Skeletal muscle satellite cell (primary cell): ENCODE measurements at regions not wholly inside any gene's neighbourhood (a gene's known extent, or its start where the extent isn't known, plus 50 kb on each side); places are given as distances from the start of the nearest gene placed in this dataset.
"Not testable (repeated sequence)": the region's sequence is repeated elsewhere in the genome, so short reads cannot be mapped to it uniquely, and the experiment has no call there.

Experiments
- H3K27me3 ChIP-seq: 2 replicates; pipeline ENCODE4 v1.7.0; 2013; ENCODE audit warnings: low read length; ENCODE audit not compliant: control insufficient read depth, insufficient read depth
- H3K36me3 ChIP-seq: 2 replicates; pipeline ENCODE4 v1.7.0; 2013; ENCODE audit warnings: mild to moderate bottlenecking, control low read depth, low read length; ENCODE audit not compliant: insufficient read depth
- H3K4me1 ChIP-seq: 2 replicates; pipeline ENCODE4 v1.7.0; 2013; ENCODE audit warnings: low read length; ENCODE audit not compliant: control insufficient read depth, insufficient read depth
- H3K4me2 ChIP-seq: 2 replicates; pipeline ENCODE4 v1.7.0; 2013; ENCODE audit warnings: mild to moderate bottlenecking, low read length
- H3K4me3 ChIP-seq: 2 replicates; pipeline ENCODE4 v1.7.0; 2013; ENCODE audit warnings: low read length
- H3K9ac ChIP-seq: 2 replicates; pipeline ENCODE4 v1.7.0; 2013; ENCODE audit warnings: mild to moderate bottlenecking, low read depth, low read length, moderate library complexity
- H3K9me3 ChIP-seq: replicated peaks from 2 replicates; pipeline ENCODE4 v1.7.0; 2013; ENCODE audit warnings: mild to moderate bottlenecking, control low read depth, low read length

GRCh38 chr3:5585085-5585484 lies 397.6 kb downstream of the EDEM1 start:
- Histone ChIP-seq H3K4me3 (no peak overlapping the region), H3K9me3 (peaks cover 18% of the 10 kb centered on the region), H3K9ac (no peak overlapping the region), H3K27me3 (no peaks in the 10 kb centered on the region), H3K4me2 (no peak overlapping the region), H3K4me1 (no peaks in the 10 kb centered on the region), H3K36me3 (no peaks in the 10 kb centered on the region)

DNA sequence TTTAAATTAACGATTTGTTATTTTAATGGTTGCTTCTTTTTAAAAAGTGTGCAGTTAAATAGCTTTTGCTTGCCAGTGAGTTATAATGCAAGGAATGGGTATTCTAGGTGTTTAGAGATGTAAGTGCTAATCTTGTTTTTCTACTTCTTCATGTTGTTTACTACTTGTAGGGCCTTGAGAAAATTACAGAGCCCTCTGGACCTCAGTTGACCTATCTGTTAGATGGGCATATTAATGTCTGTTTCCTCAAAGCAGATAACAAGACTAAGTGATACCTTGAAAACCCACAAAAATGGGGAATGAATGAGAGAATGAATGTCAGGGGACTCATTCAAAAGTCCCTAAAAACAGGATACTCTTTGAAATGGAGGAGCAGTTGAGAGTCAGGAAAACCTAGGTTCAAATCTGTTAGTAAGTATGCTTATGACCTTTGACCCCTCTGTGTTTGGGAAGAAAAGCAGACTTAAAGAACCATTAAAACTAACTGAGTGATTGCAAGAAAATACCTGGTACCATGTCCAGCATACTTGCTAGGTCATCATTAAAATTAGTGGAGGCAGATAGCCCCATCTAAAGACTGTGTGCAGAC lies 419.5 kb downstream of the EDEM1 start:
- H3K4me2 ChIP-seq: no peak overlapping the region
- H3K4me1 ChIP-seq: no peaks in the 10 kb centered on the region
- no peaks in the 10 kb centered on the region for H3K36me3 ChIP-seq
- no peaks in the 10 kb centered on the region for H3K27me3 ChIP-seq
- no peak overlapping the region for H3K9ac ChIP-seq
- H3K9me3 ChIP-seq: peaks cover 3% of the 10 kb centered on the region
- no peak overlapping the region for H3K4me3 ChIP-seq

DNA sequence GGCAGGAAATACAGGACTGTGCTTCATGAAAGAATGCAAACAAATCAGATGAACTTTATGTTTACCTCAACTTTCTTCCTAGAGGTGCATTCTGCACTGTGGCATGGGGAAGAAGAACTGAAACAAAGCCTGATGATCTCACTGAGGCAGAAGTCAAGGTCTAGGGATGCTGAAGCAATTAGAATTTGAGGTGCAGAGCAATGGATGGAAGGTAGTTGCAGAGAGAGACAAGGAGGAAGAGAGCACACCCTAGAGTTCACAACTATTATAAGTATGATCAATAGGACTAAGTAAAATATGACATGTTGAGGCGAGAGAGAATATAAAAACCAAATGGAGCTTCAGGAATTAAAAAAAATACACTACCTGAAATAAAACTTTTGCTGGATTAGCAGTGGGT lies 420.1 kb downstream of the EDEM1 start:
- no peaks in the 10 kb centered on the region for H3K4me1 ChIP-seq
- H3K27me3 ChIP-seq: no peaks in the 10 kb centered on the region
- H3K36me3 ChIP-seq: no peaks in the 10 kb centered on the region
- no peak overlapping the region for H3K4me2 ChIP-seq
- H3K4me3 ChIP-seq: no peak overlapping the region
- H3K9me3 ChIP-seq: peaks cover 3% of the 10 kb centered on the region
- H3K9ac ChIP-seq: no peak overlapping the region

DNA sequence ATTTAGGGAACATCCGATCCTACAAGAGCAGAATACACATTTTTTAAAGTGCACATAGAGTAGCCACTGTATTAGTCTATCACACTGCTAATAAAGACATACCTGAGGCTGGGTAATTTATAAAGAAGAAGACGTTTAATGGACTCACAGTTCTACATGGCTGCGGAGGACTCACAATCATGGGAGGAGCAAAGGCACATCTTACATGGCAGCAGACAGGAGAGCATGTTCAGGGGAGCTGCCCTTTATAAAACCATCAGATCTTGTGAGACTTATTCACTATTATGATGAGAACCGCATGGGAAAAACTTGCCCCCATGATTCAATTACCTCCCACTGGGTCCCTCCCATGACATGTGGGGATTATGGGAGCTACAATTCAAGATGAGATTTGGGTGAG lies 421.5 kb downstream of the EDEM1 start:
- H3K4me2 ChIP-seq, H3K4me1 ChIP-seq, H3K27me3 ChIP-seq, H3K4me3 ChIP-seq, H3K36me3 ChIP-seq, H3K9me3 ChIP-seq, H3K9ac ChIP-seq: not testable (repeated sequence)

- no peaks in the 10 kb centered on the region for H3K27me3 ChIP-seq
- no peak overlapping the region for H3K9ac ChIP-seq
- H3K9me3 ChIP-seq: no peaks in the 10 kb centered on the region
- H3K4me2 ChIP-seq: no peak overlapping the region
- no peak overlapping the region for H3K4me3 ChIP-seq
- no peaks in the 10 kb centered on the region for H3K4me1 ChIP-seq
- no peaks in the 10 kb centered on the region for H3K36me3 ChIP-seq
Observed at GRCh38 chr3:5613599-5613998, 426.1 kb downstream of the EDEM1 start.

- Histone ChIP-seq H3K4me3 (no peak overlapping the region), H3K9me3 (no peaks in the 10 kb centered on the region), H3K4me1 (no peaks in the 10 kb centered on the region), H3K9ac (no peak overlapping the region), H3K27me3 (no peaks in the 10 kb centered on the region), H3K4me2 (no peak overlapping the region), H3K36me3 (no peaks in the 10 kb centered on the region)
Observed at GRCh38 chr3:5616873-5617272, 429.4 kb downstream of the EDEM1 start.

- H3K36me3 ChIP-seq: no peaks in the 10 kb centered on the region
Observed at GRCh38 chr3:5618170-5618569, 430.7 kb downstream of the EDEM1 start.

DNA sequence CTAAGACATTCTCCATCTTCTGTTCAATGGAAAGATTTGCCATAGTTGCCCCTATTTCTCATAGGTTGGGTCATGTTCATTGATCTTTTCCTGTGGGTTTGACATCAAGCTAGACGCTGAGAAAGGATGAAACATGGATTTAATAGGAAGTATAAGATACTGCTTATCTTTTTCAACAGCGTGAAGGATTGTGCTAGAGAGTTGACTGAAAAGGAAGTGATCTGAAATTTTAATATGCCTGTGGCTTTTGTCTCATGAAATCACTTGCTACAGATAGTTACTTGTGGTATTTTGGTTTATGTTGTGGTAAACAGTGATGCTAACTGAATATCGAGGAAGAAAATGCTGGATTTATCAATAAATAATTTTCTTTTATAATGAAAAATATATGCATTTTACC lies 442.9 kb downstream of the EDEM1 start:
- Histone ChIP-seq H3K4me1 (no peaks in the 10 kb centered on the region), H3K36me3 (no peaks in the 10 kb centered on the region), H3K4me3 (no peak overlapping the region), H3K27me3 (no peaks in the 10 kb centered on the region), H3K4me2 (no peak overlapping the region), H3K9me3 (no peaks in the 10 kb centered on the region), H3K9ac (no peak overlapping the region)

More at GRCh38 chr3:5618170-5618569, 430.7 kb downstream of the EDEM1 start:
- Histone ChIP-seq H3K4me3 (no peak overlapping the region), H3K4me2 (no peak overlapping the region), H3K27me3 (no peaks in the 10 kb centered on the region), H3K4me1 (no peaks in the 10 kb centered on the region), H3K9ac (no peak overlapping the region), H3K9me3 (no peaks in the 10 kb centered on the region)

DNA sequence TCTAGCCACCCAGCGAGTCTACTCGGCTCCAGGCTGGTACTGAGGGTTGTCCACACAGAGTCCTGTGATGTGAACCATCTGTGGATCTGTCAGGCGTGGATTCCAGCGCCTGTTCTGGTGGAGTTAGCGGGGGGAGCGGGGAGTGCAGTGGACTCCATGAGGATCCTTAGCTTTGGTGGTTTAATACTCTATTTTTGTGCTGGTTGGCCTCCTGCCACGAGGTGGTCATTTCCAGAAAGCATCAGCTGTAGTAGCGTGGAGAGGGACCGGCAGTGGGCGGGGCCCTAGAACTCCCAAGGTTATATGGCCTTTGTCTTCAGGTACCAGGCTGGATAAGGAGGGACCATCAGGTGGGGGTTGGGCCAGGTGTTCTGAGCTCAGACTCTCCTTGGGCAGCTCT lies 446.5 kb downstream of the EDEM1 start:
- no peaks in the 10 kb centered on the region for H3K27me3 ChIP-seq
- H3K4me3 ChIP-seq: no peak overlapping the region
- no peaks in the 10 kb centered on the region for H3K36me3 ChIP-seq
- no peak overlapping the region for H3K9ac ChIP-seq
- H3K9me3 ChIP-seq: peaks cover 4% of the 10 kb centered on the region
- no peak overlapping the region for H3K4me2 ChIP-seq
- H3K4me1 ChIP-seq: no peaks in the 10 kb centered on the region

GRCh38 chr3:5634411-5634810 lies 446.9 kb downstream of the EDEM1 start:
- no peaks in the 10 kb centered on the region for H3K36me3 ChIP-seq
- H3K4me3 ChIP-seq: no peak overlapping the region
- H3K9ac ChIP-seq: no peak overlapping the region
- peaks cover 4% of the 10 kb centered on the region for H3K9me3 ChIP-seq
- no peaks in the 10 kb centered on the region for H3K27me3 ChIP-seq
- no peak overlapping the region for H3K4me2 ChIP-seq
- H3K4me1 ChIP-seq: no peaks in the 10 kb centered on the region

GRCh38 chr3:5635746-5636145 lies 448.2 kb downstream of the EDEM1 start:
- no peaks in the 10 kb centered on the region for H3K27me3 ChIP-seq
- H3K4me3 ChIP-seq: no peak overlapping the region
- no peak overlapping the region for H3K4me2 ChIP-seq
- peaks cover 4% of the 10 kb centered on the region for H3K9me3 ChIP-seq
- H3K4me1 ChIP-seq: no peaks in the 10 kb centered on the region
- H3K36me3 ChIP-seq: no peaks in the 10 kb centered on the region
- H3K9ac ChIP-seq: no peak overlapping the region

DNA sequence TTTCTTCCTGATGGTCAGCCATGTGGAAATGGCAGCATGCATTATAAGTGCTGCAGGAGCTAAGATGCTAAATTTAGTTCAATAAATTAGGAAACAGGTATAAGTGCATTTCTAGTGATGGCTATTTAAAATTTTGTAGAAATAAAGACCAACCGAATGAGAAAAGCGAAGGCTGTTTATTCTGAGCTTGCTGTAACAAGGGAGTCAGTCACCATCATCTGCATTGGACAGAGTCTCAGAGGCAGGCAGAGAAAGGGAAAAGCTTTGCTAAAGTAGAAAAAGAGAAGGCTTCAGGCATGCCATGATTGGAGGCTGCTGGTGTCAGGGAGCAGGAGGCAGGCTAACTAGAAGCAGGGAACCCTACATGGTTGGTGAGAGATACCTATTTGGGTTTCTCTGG lies 451.0 kb downstream of the EDEM1 start:
- Histone ChIP-seq H3K27me3 (no peaks in the 10 kb centered on the region), H3K4me3 (no peak overlapping the region), H3K4me1 (no peaks in the 10 kb centered on the region), H3K4me2 (no peak overlapping the region), H3K9ac (no peak overlapping the region), H3K9me3 (peaks cover 4% of the 10 kb centered on the region), H3K36me3 (no peaks in the 10 kb centered on the region)
